ENCODE measurements at regions not wholly inside any gene's neighbourhood (a gene's known extent, or its start where the extent isn't known, plus 50 kb on each side); places are given as distances from the start of the nearest gene placed in this dataset.
A peak's percentile ranks its signal among the peaks of the same experiment; 100 is the strongest.

DNA sequence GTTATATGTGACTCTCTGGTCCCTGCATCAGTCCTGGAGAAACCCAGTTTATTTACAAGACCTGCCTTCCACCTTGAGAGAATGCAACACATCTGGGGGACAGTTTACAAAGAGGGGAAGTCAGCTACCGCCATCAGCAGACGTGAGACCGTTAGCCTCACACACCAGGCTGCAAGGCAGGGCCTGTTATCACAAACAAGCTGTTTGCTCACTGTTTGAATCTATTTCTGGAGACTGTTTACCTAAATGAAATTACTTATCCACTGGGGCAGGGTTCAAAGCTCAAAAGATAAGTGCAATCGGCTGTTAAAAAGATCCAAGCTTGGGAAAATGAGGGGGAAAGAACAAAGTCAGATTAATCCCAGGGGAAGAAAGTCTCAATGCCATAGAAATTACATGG is 134.4 kb downstream of the ZNF281 start (continued):
- TF ChIP-seq FOXK1 (CRISPR knock-in tag; IDR thresholded peaks at IDR 0.05; ENCODE audit: borderline replicate concordance, low read depth), result 0 out of 2 replicates have a peak, but pooled peaks have one; percentile 39
- TF ChIP-seq MAFG (CRISPR knock-in tag; IDR thresholded peaks at IDR 0.05), result no peak
- no peak for TF ChIP-seq RBFOX2 (IDR thresholded peaks at IDR 0.05; ENCODE audit: low read depth, low read length)
- TF ChIP-seq, protein P1, sequence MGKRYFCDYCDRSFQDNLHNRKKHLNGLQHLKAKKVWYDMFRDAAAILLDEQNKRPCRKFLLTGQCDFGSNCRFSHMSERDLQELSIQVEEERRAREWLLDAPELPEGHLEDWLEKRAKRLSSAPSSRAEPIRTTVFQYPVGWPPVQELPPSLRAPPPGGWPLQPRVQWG (CRISPR knock-in tag; IDR thresholded peaks at IDR 0.05; ENCODE audit: borderline replicate concordance, low read depth), result no peak
- no peak for TF ChIP-seq ZKSCAN5 (CRISPR knock-in tag; IDR thresholded peaks at IDR 0.05)
- no peak for TF ChIP-seq ZNF563 (CRISPR knock-in tag; IDR thresholded peaks at IDR 0.05)
- no peak for TF ChIP-seq PHF8 (CRISPR knock-in tag; IDR thresholded peaks at IDR 0.05)
- TF ChIP-seq CEBPG (CRISPR knock-in tag; IDR thresholded peaks at IDR 0.05), result no peak; the same call in 1 of the 2 replicates
- no peak for TF ChIP-seq ZZZ3 (CRISPR knock-in tag; IDR thresholded peaks at IDR 0.05; ENCODE audit: borderline replicate concordance)
- no peak for TF ChIP-seq ZNF343 (CRISPR knock-in tag; IDR thresholded peaks at IDR 0.05)
- no peak for TF ChIP-seq NPAS2 (CRISPR knock-in tag; IDR thresholded peaks at IDR 0.05; ENCODE audit: borderline replicate concordance)
- peak; percentile 65; the same call in 1 of the 2 replicates for TF ChIP-seq SOX5 (CRISPR knock-in tag; IDR thresholded peaks at IDR 0.05; ENCODE audit: borderline replicate concordance)
- TF ChIP-seq, protein P2, sequence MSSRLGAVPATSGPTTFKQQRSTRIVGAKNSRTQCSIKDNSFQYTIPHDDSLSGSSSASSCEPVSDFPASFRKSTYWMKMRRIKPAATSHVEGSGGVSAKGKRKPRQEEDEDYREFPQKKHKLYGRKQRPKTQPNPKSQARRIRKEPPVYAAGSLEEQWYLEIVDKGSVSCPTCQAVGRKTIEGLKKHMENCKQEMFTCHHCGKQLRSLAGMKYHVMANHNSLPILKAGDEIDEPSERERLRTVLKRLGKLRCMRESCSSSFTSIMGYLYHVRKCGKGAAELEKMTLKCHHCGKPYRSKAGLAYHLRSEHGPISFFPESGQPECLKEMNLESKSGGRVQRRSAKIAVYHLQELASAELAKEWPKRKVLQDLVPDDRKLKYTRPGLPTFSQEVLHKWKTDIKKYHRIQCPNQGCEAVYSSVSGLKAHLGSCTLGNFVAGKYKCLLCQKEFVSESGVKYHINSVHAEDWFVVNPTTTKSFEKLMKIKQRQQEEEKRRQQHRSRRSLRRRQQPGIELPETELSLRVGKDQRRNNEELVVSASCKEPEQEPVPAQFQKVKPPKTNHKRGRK (CRISPR knock-in tag; IDR thresholded peaks at IDR 0.05), result no peak
- TF ChIP-seq, protein P3, sequence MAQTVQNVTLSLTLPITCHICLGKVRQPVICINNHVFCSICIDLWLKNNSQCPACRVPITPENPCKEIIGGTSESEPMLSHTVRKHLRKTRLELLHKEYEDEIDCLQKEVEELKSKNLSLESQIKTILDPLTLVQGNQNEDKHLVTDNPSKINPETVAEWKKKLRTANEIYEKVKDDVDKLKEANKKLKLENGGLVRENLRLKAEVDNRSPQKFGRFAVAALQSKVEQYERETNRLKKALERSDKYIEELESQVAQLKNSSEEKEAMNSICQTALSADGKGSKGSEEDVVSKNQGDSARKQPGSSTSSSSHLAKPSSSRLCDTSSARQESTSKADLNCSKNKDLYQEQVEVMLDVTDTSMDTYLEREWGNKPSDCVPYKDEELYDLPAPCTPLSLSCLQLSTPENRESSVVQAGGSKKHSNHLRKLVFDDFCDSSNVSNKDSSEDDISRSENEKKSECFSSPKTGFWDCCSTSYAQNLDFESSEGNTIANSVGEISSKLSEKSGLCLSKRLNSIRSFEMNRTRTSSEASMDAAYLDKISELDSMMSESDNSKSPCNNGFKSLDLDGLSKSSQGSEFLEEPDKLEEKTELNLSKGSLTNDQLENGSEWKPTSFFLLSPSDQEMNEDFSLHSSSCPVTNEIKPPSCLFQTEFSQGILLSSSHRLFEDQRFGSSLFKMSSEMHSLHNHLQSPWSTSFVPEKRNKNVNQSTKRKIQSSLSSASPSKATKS (CRISPR knock-in tag; IDR thresholded peaks at IDR 0.05), result no peak
- no peak for TF ChIP-seq ZNF460 (CRISPR knock-in tag; IDR thresholded peaks at IDR 0.05; ENCODE audit: borderline replicate concordance)
- no peak for TF ChIP-seq REL (CRISPR knock-in tag; conservative IDR thresholded peaks at IDR 0.05)
- no peak for TF ChIP-seq ARID2 (CRISPR knock-in tag; IDR thresholded peaks at IDR 0.05; ENCODE audit: borderline replicate concordance)
- TF ChIP-seq ZBTB3 (CRISPR knock-in tag; IDR thresholded peaks at IDR 0.05; ENCODE audit: borderline replicate concordance, low read depth), result no peak
- TF ChIP-seq, protein P4, sequence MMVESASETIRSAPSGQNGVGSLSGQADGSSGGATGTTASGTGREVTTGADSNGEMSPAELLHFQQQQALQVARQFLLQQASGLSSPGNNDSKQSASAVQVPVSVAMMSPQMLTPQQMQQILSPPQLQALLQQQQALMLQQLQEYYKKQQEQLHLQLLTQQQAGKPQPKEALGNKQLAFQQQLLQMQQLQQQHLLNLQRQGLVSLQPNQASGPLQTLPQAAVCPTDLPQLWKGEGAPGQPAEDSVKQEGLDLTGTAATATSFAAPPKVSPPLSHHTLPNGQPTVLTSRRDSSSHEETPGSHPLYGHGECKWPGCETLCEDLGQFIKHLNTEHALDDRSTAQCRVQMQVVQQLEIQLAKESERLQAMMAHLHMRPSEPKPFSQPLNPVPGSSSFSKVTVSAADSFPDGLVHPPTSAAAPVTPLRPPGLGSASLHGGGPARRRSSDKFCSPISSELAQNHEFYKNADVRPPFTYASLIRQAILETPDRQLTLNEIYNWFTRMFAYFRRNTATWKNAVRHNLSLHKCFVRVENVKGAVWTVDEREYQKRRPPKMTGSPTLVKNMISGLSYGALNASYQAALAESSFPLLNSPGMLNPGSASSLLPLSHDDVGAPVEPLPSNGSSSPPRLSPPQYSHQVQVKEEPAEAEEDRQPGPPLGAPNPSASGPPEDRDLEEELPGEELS (CRISPR knock-in tag; IDR thresholded peaks at IDR 0.05), result peak; percentile 70
- TF ChIP-seq HNF4G (IDR thresholded peaks at IDR 0.05; ENCODE audit: borderline replicate concordance, low read depth, low read length), result no peak
- TF ChIP-seq HNF4G (CRISPR knock-in tag; IDR thresholded peaks at IDR 0.05; ENCODE audit: borderline replicate concordance, low read depth), result no peak
- no peak for TF ChIP-seq MIER2 (CRISPR knock-in tag; IDR thresholded peaks at IDR 0.05)
- TF ChIP-seq ZNF607 (CRISPR knock-in tag; IDR thresholded peaks at IDR 0.05; ENCODE audit: borderline replicate concordance), result no peak
- no peak for TF ChIP-seq NFYB (CRISPR knock-in tag; IDR thresholded peaks at IDR 0.05)
- TF ChIP-seq ZNF564 (CRISPR knock-in tag; IDR thresholded peaks at IDR 0.05), result no peak
- no peak for TF ChIP-seq ZNF878 (CRISPR knock-in tag; IDR thresholded peaks at IDR 0.05)

Data from HepG2 (cell line).